ENCODE measurements at regions not wholly inside any gene's neighbourhood (a gene's known extent, or its start where the extent isn't known, plus 50 kb on each side); places are given as distances from the start of the nearest gene placed in this dataset.

DNA sequence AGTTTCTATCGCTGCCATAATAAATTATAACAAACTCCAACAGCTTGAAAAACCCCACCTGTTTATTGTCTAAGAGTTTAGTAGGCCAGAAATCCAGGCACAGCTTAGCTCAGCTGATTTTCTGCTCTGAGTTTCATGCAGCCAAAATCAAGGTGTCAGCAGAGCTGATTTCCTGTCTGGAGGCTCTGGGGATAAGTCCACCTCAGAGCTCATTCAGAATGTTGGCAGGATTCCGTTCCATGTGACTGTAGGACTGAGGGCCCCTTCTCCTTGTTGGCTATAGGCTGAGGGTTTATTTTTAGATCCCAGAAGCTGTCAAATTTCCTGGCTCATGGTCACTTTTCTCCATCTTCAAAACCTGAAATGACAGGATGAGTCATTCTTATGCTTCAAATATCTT lies 91.6 kb upstream of the CHODL start:
- FAIRE-seq (no peak), DNase-seq (ENCODE audit: extremely low read depth in 1 of 4, low spot score in 3 of 4) (no peak), ATAC-seq (no peak)
- no peaks in the 10 kb centered on the region for H3K9me1 ChIP-seq (ENCODE audit: control insufficient read depth, insufficient read depth, low read length)
- POLR2A ChIA-PET: no interaction called here
- no TSS peak for BruUV-seq (replicated peaks)
- WGBS (ENCODE audit: insufficient coverage, low coverage, missing lambda C conversion rate): 0% methylated on average over 2 of the region's 2 CpGs
- no peaks in the 10 kb centered on the region; the same call in 1 of the 2 replicates for H3K9me3 ChIP-seq (replicated peaks; ENCODE audit: control insufficient read depth, insufficient read depth, low read depth, low read length)
- H2AFZ ChIP-seq (ENCODE audit: low read depth, low read length): no peak overlapping the region
- no peaks in the 10 kb centered on the region for H3K36me3 ChIP-seq (ENCODE audit: control insufficient read depth, insufficient read depth, low read length)
- TF ChIP-seq, protein P1, sequence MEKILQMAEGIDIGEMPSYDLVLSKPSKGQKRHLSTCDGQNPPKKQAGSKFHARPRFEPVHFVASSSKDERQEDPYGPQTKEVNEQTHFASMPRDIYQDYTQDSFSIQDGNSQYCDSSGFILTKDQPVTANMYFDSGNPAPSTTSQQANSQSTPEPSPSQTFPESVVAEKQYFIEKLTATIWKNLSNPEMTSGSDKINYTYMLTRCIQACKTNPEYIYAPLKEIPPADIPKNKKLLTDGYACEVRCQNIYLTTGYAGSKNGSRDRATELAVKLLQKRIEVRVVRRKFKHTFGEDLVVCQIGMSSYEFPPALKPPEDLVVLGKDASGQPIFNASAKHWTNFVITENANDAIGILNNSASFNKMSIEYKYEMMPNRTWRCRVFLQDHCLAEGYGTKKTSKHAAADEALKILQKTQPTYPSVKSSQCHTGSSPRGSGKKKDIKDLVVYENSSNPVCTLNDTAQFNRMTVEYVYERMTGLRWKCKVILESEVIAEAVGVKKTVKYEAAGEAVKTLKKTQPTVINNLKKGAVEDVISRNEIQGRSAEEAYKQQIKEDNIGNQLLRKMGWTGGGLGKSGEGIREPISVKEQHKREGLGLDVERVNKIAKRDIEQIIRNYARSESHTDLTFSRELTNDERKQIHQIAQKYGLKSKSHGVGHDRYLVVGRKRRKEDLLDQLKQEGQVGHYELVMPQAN (IDR thresholded peaks at IDR 0.05; ENCODE audit: borderline replicate concordance): no peak
- TF ChIP-seq EGR1 (conservative IDR thresholded peaks at IDR 0.05): no peak
- no peak for TF ChIP-seq RFX1 (IDR thresholded peaks at IDR 0.05)
- no peak for TF ChIP-seq TGIF2 (CRISPR knock-in tag; IDR thresholded peaks at IDR 0.05)
- no peaks in the 10 kb centered on the region for H4K20me1 ChIP-seq (replicated peaks; ENCODE audit: control insufficient read depth, insufficient read depth, low read length)
- no peak overlapping the region for H3K27ac ChIP-seq (ENCODE audit: extremely low read depth, low read depth, low read length)
- no peaks in the 10 kb centered on the region for H3K79me2 ChIP-seq (ENCODE audit: control insufficient read depth, insufficient read depth, low read length)
- H3K4me1 ChIP-seq (replicated peaks in 1 of 2; ENCODE audit: control insufficient read depth in 2 of 2, insufficient read depth in 2 of 2, low read length in 2 of 2): no peaks in the 10 kb centered on the region
- H3K27me3 ChIP-seq (ENCODE audit: control insufficient read depth in 2 of 2, insufficient read depth in 2 of 2, low read length in 2 of 2): no peaks in the 10 kb centered on the region
- intact Hi-C loops (cut with micrococcal nuclease) (no loop called here), in situ Hi-C loops (cut with MboI) (no loop called here)
- H3K4me3 ChIP-seq: no peak overlapping the region
- H3K9ac ChIP-seq (ENCODE audit: insufficient read depth in 1 of 2, low read depth in 2 of 2, low read length in 2 of 2): no peak overlapping the region
- no peak overlapping the region for H3K4me2 ChIP-seq (ENCODE audit: insufficient read depth, low read length)
- CTCF ChIA-PET (ENCODE audit: low intra/inter-chr PET ratio): no interaction called here

DNA sequence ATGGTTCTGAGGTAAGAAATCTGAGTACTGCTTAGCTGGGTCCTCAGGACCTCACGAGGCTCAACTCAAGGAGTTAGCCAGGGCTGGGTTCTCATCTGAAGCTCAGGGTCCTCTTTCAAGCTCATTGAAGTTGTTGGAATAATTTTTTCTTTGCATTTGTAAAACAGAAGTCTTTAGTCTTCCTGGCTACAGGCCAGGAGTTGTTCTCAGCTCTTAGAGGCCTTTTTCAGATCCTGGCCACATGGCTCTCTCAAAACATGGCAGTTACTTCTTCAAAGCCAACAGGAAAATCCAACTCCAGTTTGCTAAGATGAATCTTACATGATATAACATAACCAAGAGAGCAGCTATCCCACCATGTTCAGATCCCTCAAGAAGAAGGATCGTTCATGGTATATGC lies 92.3 kb upstream of the CHODL start:
- in situ Hi-C loops (cut with MboI): no loop called here
- Histone ChIP-seq H4K20me1 (replicated peaks; ENCODE audit: control insufficient read depth, insufficient read depth, low read length) (no peaks in the 10 kb centered on the region), H2AFZ (ENCODE audit: low read depth, low read length) (no peak overlapping the region), H3K9me1 (ENCODE audit: control insufficient read depth, insufficient read depth, low read length) (no peaks in the 10 kb centered on the region), H3K4me1 (replicated peaks in 1 of 2; ENCODE audit: control insufficient read depth in 2 of 2, insufficient read depth in 2 of 2, low read length in 2 of 2) (no peaks in the 10 kb centered on the region), H3K4me2 (ENCODE audit: insufficient read depth, low read length) (no peak overlapping the region), H3K79me2 (ENCODE audit: control insufficient read depth, insufficient read depth, low read length) (no peaks in the 10 kb centered on the region), H3K9me3 (replicated peaks; ENCODE audit: control insufficient read depth, insufficient read depth, low read depth, low read length) (no peaks in the 10 kb centered on the region; the same call in 1 of the 2 replicates), H3K9ac (ENCODE audit: insufficient read depth in 1 of 2, low read depth in 2 of 2, low read length in 2 of 2) (no peak overlapping the region), H3K27ac (ENCODE audit: extremely low read depth, low read depth, low read length) (no peak overlapping the region), H3K27me3 (ENCODE audit: control insufficient read depth in 2 of 2, insufficient read depth in 2 of 2, low read length in 2 of 2) (no peaks in the 10 kb centered on the region), H3K4me3 (no peak overlapping the region), H3K36me3 (ENCODE audit: control insufficient read depth, insufficient read depth, low read length) (no peaks in the 10 kb centered on the region)
- ATAC-seq (no peak), DNase-seq (ENCODE audit: extremely low read depth in 1 of 4, low spot score in 3 of 4) (no peak), FAIRE-seq (no peak)
- no TSS peak for BruUV-seq (replicated peaks)
- ChIA-PET POLR2A (no interaction called here), CTCF (ENCODE audit: low intra/inter-chr PET ratio) (no interaction called here)
- intact Hi-C loops (cut with micrococcal nuclease): no loop called here
- 0% methylated on average over 2 of the region's 2 CpGs for WGBS (ENCODE audit: insufficient coverage, low coverage, missing lambda C conversion rate)
- TF ChIP-seq ZNF551 (CRISPR knock-in tag; IDR thresholded peaks at IDR 0.05) (no peak), ESRRA (IDR thresholded peaks at IDR 0.05; ENCODE audit: borderline replicate concordance, low read depth) (no peak), PRMT5 (CRISPR knock-in tag; IDR thresholded peaks at IDR 0.05) (no peak), PML (IDR thresholded peaks at IDR 0.05; ENCODE audit: low read length) (no peak), SP1 (CRISPR knock-in tag; IDR thresholded peaks at IDR 0.05) (no peak), ZNF77 (CRISPR knock-in tag; IDR thresholded peaks at IDR 0.05) (no peak), ZNF239 (CRISPR knock-in tag; IDR thresholded peaks at IDR 0.05) (no peak)
- TF ChIP-seq, protein P2, sequence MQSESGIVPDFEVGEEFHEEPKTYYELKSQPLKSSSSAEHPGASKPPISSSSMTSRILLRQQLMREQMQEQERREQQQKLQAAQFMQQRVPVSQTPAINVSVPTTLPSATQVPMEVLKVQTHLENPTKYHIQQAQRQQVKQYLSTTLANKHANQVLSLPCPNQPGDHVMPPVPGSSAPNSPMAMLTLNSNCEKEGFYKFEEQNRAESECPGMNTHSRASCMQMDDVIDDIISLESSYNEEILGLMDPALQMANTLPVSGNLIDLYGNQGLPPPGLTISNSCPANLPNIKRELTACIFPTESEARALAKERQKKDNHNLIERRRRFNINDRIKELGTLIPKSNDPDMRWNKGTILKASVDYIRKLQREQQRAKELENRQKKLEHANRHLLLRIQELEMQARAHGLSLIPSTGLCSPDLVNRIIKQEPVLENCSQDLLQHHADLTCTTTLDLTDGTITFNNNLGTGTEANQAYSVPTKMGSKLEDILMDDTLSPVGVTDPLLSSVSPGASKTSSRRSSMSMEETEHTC (IDR thresholded peaks at IDR 0.05): no peak
- TF ChIP-seq, protein P3, sequence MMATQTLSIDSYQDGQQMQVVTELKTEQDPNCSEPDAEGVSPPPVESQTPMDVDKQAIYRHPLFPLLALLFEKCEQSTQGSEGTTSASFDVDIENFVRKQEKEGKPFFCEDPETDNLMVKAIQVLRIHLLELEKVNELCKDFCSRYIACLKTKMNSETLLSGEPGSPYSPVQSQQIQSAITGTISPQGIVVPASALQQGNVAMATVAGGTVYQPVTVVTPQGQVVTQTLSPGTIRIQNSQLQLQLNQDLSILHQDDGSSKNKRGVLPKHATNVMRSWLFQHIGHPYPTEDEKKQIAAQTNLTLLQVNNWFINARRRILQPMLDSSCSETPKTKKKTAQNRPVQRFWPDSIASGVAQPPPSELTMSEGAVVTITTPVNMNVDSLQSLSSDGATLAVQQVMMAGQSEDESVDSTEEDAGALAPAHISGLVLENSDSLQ (IDR thresholded peaks at IDR 0.05): no peak
